ENCODE measurements at regions not wholly inside any gene's neighbourhood (a gene's known extent, or its start where the extent isn't known, plus 50 kb on each side); places are given as distances from the start of the nearest gene placed in this dataset.

- H3K9me3 ChIP-seq: no peaks in the 10 kb centered on the region
- no peak overlapping the region for H3K27ac ChIP-seq
- no peak for DNase-seq
- H3K4me3 ChIP-seq: no peak overlapping the region
- no peak for TF ChIP-seq POLR2A (IDR thresholded peaks at IDR 0.05)
- TF ChIP-seq CTCF (IDR thresholded peaks at IDR 0.05): no peak
- H3K4me1 ChIP-seq: no peaks in the 10 kb centered on the region
- no peaks in the 10 kb centered on the region for H3K27me3 ChIP-seq
- no peaks in the 10 kb centered on the region for H3K36me3 ChIP-seq
These were observed 95.9 kb upstream of the HDAC9 start for GRCh38 chr7:18399436-18400235.

GRCh38 chr7:18400275-18400674 lies 95.3 kb upstream of the HDAC9 start:
- Histone ChIP-seq H3K4me1 (no peaks in the 10 kb centered on the region), H3K27me3 (no peaks in the 10 kb centered on the region), H3K9me3 (no peaks in the 10 kb centered on the region), H3K36me3 (no peaks in the 10 kb centered on the region), H3K27ac (no peak overlapping the region), H3K4me3 (no peak overlapping the region)
- DNase-seq: no peak
- TF ChIP-seq CTCF (IDR thresholded peaks at IDR 0.05) (no peak), POLR2A (IDR thresholded peaks at IDR 0.05) (no peak)

- Histone ChIP-seq H3K9me3 (no peaks in the 10 kb centered on the region), H3K4me3 (no peak overlapping the region), H3K4me1 (no peaks in the 10 kb centered on the region), H3K27ac (no peak overlapping the region), H3K36me3 (no peaks in the 10 kb centered on the region), H3K27me3 (no peaks in the 10 kb centered on the region)
- DNase-seq: no peak
- no peak for TF ChIP-seq POLR2A (IDR thresholded peaks at IDR 0.05)
- no peak for TF ChIP-seq CTCF (IDR thresholded peaks at IDR 0.05)
These were observed 94.8 kb upstream of the HDAC9 start for GRCh38 chr7:18400726-18401125.

- no peaks in the 10 kb centered on the region for H3K27me3 ChIP-seq
- TF ChIP-seq CTCF (IDR thresholded peaks at IDR 0.05) (no peak), POLR2A (IDR thresholded peaks at IDR 0.05) (no peak)
- H3K4me1 ChIP-seq: no peaks in the 10 kb centered on the region
- no peak for DNase-seq
- H3K36me3 ChIP-seq: no peaks in the 10 kb centered on the region
- H3K27ac ChIP-seq: no peak overlapping the region
- H3K9me3 ChIP-seq: no peaks in the 10 kb centered on the region
- no peak overlapping the region for H3K4me3 ChIP-seq
These were observed 93.8 kb upstream of the HDAC9 start for GRCh38 chr7:18401757-18402156.

- Histone ChIP-seq H3K27ac (no peak overlapping the region), H3K4me3 (no peak overlapping the region), H3K36me3 (no peaks in the 10 kb centered on the region), H3K4me1 (no peaks in the 10 kb centered on the region), H3K9me3 (no peaks in the 10 kb centered on the region), H3K27me3 (no peaks in the 10 kb centered on the region)
- TF ChIP-seq CTCF (IDR thresholded peaks at IDR 0.05): no peak
- no peak for TF ChIP-seq POLR2A (IDR thresholded peaks at IDR 0.05)
- DNase-seq: no peak
These were observed 92.9 kb upstream of the HDAC9 start for GRCh38 chr7:18402488-18403183.

All from Peyer's patch (tissue), 4 donors.